Inflammatory macrophage treated with lipopolysaccharide for 4 hours (primary cell): ENCODE measurements at regions not wholly inside any gene's neighbourhood (a gene's known extent, or its start where the extent isn't known, plus 50 kb on each side); places are given as distances from the start of the nearest gene placed in this dataset.
"Not testable (repeated sequence)": the region's sequence is repeated elsewhere in the genome, so short reads cannot be mapped to it uniquely, and the experiment has no call there.

ENCODE experiments used
- DNase-seq: peaks from one replicate; pipeline ENCODE4 v3.0.0-alpha.2; 2020

DNA sequence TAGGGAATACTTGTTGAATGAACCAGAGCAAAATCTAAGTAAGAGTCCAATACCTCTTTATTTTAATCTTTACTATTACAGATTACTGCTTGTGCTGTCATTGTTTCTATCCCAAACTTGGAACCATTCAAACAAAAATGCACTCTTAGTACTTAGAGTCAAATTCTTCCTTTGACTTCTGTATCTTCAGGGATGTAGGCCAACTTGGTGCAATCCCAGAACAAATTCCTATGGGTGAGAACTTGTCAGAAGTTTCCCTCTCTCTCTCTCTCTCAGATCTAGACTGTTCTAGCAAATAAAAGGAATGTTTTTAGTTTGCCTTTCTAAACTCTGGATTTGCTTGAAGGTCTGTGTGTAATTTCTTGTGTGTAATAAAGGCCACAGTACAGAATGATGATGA lies 329.0 kb upstream of the TMTC4 start:
- DNase-seq = no peak

GRCh38 chr13:100989392-100989791 lies 314.8 kb upstream of the TMTC4 start:
- DNase-seq = no peak

DNA sequence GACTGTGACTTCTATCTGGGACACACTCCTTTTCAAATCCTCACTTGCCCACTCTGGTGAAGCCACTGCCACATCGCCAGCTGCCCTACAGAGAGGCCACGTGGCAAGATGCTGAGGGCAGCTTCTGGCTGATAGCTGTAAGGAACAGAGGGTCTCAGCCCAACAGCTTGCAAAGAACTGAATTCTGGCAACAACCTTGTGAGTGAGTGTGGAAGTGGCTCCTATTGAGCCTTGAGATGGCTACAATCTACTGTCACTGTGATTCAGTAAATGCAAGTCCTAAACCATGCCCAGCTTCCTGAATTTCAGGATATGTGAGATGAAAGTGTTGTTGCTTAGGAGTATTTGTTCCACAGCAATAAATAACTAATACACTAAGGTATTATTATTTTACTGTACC lies 314.3 kb upstream of the TMTC4 start:
- no peak for DNase-seq

DNA sequence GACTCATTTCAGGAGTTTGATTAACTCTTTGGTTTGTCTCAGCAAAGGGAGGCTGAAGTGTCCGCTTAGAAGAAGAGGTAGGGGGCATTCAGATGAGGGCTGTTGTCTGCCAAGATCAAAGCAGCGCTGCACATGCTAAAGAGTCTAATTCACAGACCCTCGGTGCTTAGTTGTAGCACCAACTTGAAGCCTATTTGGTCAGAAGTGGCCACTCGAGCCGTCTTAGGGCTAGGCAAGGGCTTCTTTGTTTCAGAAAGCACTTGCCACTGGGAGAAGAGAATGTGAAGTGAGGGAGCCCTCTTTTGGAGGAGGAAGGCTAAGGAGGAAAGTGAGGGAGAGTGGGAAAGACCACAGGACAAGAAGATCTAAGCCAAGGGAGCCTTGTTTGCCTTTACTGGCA lies 313.4 kb upstream of the TMTC4 start:
- DNase-seq = no peak

- DNase-seq = no peak
Observed at GRCh38 chr13:100986571-100986970, 312.0 kb upstream of the TMTC4 start.

GRCh38 chr13:100984085-100984705 lies 309.6 kb upstream of the TMTC4 start:
- no peak for DNase-seq

DNA sequence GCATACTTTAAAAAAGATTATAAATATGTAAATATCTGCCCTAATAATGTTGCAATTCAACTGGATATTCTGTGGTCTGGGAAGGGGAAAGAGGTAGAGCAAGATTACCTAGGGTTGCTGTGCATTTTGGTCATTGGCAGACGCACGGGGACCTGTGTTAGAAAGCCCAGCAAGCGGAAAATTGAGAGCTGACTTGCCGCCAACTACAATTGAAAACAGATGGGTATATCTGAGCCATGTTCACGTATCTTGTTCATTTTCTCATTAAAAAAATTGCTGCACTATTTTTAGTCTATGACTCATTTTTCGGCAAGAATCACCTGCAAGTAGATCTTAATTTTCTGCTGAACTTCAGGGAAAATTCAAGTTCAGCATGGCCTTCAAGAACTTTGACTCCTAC lies 308.5 kb upstream of the TMTC4 start:
- DNase-seq = no peak

DNA sequence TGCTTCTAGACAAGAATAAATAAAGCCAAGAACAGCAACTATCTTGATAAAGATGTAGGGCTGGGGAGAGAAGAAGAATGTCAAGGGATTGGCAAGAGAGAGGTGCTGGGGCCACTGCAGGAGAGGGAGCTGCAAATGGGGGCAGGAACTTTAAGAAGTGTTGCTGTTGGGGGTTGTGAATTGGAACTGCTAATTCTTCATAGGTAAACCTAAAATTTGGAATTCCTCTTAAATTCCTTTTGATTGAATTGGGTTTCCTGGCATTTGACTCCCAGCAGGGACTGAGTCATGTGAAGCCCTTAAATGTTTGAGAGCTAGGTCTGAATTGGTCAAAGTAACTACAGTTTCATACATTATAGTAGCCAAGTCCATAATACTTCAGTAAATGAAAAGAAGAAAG lies 305.6 kb upstream of the TMTC4 start:
- DNase-seq = no peak

GRCh38 chr13:100977841-100978240 lies 303.2 kb upstream of the TMTC4 start:
- no peak for DNase-seq

GRCh38 chr13:100976993-100977392 lies 302.4 kb upstream of the TMTC4 start:
- DNase-seq = no peak

DNA sequence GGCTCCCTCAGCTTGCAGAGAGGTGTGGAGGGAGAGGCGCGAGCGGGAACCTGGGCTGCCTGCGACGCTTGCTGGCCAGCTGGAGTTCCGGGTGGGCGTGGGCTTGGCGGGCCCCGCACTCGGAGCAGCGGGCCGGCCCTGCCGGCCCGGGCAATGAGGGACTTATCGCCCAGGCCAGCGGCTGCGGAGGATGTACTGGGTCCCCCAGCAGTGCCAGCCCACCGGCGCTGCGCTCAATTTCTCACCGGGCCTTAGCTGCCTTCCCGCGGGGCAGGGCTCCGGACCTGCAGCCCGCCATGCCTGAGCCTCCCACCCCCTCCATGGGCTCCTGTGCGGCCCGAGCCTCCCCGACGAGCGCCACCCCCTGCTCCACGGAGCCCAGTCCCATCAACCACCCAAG lies 301.1 kb upstream of the TMTC4 start:
- DNase-seq = not testable (repeated sequence)

- DNase-seq = no peak
Observed at GRCh38 chr13:100962585-100962984, 288.0 kb upstream of the TMTC4 start.

DNA sequence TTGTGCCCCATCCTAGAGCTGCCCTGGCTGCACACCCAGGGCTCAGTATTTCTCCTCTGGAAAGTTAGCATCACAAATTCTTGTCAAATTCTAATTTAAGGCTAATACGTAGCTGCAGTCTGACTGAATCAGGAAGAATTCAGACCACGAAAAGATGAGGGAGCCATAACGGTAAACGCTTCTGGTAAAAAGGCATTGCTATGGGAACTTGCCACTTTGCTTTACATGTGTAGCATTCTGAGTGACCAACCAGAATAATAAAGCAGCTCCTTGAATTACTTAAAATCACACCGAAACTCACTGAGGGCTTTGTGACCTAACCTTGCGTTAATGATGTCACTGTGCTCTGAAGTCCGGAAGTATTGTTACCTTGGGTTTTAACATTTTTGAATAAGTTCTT lies 286.6 kb upstream of the TMTC4 start:
- DNase-seq = no peak

DNA sequence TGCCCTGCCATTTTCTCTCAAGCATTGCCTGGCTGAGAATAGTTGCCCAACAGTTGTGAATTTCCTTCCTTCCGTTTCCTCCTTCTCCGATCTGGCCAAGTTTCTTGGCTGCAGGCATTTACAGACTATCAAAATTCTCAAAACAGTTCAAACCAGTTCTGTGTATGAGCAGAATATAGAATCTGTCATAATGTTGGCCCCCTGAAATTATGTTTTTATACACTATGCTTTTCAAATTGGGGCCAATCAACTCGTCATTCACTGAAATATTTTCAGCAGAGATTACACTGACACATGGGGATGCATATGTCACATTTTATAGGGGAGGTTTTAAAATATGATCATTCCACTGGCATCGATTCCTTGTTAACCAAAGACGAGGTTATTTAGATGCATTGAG lies 284.2 kb upstream of the TMTC4 start:
- DNase-seq = no peak

GRCh38 chr13:100957741-100958140 lies 283.1 kb upstream of the TMTC4 start:
- DNase-seq = no peak

DNA sequence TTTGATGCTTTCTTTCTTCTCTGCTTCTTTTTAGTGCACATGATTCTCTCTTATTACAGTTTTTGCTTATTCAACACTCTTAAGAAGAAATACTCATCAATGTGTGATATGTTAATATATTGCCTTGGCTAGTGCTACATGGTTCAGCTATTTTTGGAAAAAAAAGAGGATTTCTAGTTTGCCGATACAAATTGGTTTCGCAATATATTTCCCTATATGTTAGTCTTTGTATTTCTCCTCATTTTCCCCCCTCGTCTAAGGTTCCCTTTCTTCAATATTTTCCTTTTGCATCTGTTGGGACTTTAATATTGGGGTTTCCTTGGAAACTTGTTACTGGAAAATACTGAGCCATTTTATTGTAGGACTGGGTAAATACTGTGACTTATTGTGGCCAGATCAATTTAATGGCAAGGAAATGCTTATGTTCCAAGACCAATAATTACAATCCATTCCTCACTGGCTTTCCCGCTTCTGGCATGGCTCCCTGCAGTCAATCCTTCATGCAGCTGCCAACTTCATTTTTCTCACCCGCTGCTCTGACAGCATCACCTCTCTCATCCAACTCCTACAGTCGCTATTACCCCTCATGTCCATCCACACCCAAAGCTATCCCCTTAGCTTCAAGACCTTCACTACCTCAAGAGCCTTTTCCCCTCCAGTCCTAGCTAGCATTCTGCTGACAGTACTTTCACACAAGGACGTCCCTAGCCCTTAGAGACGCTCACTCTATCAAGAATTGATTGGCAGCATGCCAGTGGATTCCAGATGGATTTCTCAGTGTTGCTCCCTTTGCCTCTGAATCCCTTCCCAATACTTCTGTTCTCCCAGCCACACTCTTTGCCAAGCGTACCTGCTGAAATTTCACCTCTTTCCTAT lies 280.1 kb upstream of the TMTC4 start:
- DNase-seq = no peak

- DNase-seq = no peak
Observed at GRCh38 chr13:100951016-100951415, 276.4 kb upstream of the TMTC4 start.

DNA sequence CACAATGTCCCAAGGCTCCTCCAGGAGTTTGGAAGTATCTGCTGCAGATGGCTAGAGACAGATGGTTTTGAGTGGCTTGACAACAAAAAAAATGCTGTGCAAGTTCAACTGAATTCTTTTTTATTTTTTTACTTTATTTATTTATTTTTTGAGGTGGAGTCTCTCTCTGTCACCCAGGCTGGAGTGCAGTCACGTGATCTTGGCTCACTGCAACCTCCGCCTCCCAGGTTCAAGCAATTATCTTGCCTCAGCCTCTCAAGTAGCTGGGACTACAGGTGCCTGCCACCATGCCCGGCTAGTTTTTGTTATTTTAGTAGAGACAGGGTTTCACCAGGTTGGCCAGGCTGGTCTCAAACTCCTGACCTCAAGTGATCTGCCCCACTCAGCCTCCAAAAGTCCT lies 274.3 kb upstream of the TMTC4 start:
- DNase-seq = not testable (repeated sequence)

- no peak for DNase-seq
Observed at GRCh38 chr13:100946588-100946987, 272.0 kb upstream of the TMTC4 start.

DNA sequence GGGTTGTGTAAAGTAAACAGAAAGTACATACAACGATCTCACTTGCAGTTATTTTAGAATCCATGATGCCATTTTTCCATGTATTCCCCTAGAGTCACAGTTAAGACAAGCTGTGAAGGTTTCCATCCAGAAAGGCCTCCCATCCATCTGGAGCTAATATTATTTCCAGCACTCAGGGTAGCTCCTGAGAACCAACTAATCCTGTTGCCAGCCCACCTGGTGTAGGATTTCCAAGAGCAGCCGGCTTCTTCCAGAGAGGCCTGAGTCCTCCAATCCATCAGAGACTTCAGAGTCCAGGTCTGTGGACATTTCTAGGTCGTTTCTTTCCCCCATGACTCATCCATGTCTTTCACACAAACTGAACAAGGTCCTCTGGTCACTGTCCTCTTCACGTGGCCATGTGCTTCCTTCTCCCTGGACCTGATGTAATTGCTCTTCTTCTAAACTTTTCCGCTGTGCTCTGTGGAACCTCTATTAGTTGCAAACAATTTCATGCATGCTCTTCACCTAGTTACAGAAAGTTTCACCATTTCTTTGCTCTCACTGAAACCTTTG lies 270.3 kb upstream of the TMTC4 start:
- DNase-seq = no peak

- DNase-seq = no peak
Observed at GRCh38 chr13:100942742-100943141, 268.1 kb upstream of the TMTC4 start.

DNA sequence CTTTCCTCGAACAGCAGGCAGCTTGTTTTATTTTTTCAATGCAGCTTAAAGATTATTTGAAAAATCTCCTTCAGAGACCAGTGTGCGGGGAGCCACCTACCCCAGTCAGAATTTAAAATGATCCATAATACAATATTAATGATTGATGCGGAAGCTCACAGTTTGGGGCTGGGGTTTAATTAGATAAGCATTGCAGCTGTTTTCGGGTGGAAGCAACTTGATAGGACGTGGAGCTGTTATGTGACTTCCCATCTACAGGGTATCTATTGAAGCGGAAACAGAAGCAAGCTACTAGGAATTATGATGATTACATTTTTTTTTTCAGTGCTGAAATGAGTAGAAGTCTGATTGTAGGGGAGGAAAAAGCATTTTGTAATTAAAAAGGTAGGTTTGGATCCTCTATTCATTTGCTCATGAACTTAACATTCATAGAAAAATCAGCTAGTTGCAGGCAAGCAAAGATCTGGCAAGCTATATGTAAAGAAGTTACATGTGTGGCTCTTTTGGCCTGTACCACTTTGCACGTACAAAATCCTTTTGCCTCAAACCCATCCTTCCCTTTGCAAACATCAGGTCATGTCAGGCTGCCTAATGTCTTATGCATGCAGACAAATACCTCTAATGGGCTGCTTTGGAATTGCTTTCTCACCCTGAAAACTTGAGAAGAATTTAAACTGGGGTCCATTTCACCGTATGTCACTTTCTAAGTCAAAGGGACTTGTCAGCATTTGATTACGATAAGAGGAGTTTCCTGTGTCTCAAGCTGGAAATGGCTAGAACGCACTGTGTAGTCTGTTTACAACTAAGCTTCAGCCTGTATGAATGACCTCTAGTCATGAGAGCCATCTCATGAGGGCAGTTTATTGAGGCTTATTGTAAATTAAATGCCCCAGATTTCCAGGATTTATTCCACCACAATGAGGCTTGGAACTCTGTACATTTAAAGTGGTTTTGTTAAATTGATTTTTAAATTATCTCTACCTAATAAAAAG lies 267.1 kb upstream of the TMTC4 start:
- DNase-seq = no peak

GRCh38 chr13:100940658-100941057 lies 266.1 kb upstream of the TMTC4 start:
- DNase-seq = no peak
